Stimulated activated CD8-positive, alpha-beta memory T cell treated with anti-CD3 and anti-CD28 coated beads, Interleukin-15, amount 100 ng/mL, for 4 hours (primary cell): ENCODE measurements at regions not wholly inside any gene's neighbourhood (a gene's known extent, or its start where the extent isn't known, plus 50 kb on each side); places are given as distances from the start of the nearest gene placed in this dataset.
"Not testable (repeated sequence)": the region's sequence is repeated elsewhere in the genome, so short reads cannot be mapped to it uniquely, and the experiment has no call there.

Experiments used
- DNase-seq, 2 donors: peaks; one replicate each; pipeline ENCODE4 v3.0.0-alpha.2; 2020; ENCODE audit warnings: low read depth in 2 of 2

DNA sequence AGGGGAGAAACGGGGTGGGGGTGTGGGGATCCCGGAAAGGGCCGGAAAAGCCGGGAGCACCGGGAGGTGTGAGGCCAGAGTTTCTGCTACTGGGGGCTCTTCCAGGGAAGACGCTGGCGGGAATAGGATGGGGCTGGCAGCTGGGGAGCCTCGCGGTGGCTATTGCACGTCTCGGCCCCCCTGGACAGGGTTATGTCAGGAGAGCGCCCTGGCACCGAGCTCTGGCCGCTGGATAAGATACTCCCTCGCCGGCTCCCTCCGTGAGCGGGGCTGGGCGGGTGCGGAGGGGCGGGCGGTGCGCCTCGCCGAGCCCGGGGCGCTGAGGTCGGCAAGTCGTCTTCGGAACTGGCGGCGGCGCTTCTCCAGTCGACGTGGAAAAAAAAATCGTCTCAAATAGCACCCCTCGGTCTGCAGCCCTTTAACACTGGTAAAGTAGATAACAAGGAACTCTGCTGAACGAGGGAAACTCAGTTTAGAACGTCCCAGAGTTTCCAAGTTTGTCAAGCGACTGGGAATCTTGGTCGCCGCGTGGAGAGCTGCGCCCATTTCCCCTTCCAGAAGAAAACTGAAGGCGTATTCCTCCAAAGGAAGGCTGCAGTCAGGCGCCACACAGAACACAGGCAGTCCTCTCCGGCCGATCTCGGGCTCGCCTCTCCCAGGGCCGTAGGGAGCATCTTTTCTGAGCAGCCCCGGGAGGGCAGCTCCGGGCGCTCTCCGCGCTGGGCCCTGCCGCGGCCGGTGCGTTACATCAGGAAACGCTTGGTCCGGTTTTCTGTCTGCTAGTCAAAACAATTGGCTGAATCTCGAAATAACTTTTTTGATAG, 115.1 kb downstream of the KCNRG start:
- no peak for DNase-seq

DNA sequence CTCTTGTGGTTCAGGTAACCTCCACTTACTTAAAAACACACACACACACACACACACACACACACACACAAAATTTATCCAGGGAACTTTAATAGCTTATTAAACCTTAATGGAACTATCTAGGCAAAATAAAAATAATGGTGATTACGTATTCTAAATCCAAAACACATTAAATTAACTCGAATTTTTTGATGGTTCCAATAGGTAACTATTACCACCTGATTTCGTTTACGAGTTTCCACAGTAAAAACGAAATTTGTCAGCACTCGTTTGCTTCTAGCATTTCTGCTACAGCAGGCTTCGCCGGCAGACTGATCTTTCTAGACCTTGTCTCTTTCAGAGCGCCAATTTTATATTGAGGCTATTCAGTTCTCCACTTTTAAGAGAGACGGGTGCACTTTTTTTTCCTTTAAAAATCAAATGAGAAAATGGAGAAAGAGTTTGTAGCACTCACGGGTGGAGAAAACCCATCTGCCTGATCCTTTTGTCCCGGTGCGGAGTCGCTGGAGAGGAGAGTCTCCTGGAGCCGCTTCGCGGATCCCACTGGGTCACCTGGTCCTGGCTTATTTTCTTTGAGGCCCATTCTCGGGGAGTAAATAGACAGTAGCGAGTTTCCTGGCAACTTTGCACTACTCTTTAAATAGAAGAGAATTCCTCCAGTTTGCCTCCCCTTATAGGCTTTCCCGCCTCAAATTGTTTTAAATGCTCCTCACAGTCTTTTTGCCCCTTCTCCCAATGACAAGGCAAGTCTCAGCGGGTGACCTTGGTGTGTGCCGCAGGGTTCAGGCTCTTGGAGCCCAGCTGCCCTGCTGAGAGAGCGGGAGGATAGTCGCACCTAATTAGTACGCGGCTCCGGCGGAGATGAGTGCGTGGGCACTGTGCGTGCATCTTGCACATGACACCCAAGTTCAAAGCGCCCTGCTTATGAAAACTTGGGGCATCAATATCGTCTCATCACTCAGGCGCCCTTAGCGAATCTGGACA, 117.0 kb downstream of the KCNRG start:
- no peak for DNase-seq

DNA sequence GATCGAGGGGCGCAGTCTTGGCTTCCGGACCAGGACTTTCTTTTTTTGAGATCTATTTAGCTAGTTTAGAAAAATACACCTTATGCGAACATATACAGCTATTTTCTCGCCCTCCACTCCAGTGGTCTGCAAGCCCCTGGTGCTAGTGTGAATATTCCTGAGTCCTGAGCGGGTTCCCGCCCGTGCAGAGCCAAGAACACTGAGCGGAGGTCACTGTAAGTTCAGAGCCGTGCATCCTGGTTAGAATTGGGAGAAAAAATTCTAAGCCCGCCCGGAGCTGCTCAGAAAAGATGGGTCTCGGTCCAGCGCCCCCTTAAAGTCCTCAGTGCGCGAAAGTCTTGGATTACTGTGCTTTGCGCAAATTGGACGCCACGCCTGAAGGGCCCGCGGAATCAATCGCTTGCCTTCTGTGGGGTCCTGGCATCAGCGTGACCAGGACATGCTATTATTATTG, 117.7 kb downstream of the KCNRG start:
- no peak for DNase-seq

DNA sequence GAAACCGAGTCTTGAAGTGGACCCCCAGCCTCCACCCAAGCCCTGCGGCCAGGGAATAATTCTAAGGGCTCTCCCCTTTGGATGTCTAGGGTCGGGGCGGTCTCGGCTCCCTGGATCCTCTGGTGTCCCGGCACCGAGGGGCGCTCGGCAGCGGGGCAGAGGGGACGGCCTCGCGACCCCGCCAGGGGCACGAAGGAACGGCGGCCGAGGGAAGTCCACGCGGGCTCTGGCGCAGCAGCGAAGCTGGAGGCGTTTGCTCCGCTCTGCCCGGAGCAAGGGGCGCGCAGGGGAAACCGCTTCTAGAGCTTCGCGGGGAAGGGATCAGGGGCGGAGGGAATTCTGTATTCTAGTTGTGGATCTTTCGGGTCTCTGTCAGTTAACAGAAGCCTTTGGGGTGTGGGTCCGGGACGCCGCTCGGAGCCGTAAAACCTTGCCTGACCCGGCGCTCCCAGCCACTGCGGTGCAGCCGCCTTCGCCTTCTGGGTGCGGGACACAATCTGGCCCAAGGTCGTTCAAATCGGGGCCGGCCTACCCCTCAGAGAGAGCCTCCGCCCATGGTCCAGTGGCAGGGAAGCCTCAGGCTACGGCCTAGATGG, 118.2 kb downstream of the KCNRG start:
- DNase-seq: no peak

DNA sequence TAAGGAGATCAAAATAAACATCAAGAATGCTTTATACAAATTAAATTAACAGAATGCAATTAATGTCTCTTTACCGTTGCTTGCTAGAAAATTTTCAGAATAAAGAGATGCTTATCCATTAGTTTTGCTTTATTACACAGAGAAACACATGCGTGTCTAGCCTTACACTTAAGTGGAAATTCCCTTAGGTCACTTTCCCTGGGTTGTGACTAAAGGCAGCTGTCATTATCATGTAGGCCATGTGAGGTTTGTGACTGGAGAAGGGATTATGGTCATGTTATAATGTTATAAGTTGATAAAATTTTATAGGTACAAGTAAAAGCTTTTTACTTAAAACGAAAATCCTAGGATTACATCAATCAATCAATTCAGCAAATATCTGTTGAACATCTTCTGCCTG, 121.0 kb downstream of the KCNRG start:
- DNase-seq: no peak

DNA sequence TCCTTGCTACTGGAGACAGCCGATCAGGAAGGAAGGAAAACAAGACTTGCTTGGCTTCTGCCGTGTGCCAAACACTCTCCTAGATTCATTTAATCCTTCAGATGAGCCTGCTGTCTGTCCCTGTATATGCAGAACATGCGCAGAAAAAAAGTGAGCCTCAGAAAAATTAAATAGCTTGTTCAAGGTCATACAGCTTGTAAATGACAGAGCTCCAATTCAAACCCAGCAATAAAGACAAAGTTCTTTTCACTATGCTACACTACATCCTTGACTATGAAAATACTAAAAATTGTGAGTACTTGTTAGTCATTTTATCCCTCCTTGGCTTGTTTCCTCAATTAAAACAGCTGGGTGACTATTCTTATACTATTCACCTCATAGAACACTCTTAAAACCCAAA, 121.4 kb downstream of the KCNRG start:
- no peak for DNase-seq

DNA sequence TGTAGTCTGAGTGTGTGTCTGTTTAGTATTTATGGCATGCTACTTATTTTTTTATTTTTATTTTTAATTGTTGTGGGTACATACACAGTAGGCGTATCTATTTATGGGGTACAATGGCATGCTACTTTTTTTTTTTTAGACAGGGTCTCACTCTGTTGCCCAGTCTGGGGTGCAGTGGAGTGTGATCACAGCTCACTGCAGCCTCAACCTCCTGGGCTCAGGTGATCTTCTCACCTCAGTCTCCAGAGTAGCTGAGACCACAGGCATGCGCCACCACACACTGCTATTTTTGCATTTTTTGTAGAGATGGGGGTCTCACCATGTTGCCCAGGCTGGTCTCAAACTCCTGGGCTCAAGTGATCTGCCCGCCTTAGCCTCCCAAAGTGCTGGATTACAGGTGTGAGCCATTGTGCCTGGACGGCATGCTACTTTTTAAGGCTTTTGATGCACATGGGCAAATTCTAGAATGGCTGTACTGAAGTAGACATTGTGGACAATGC, 124.2 kb downstream of the KCNRG start:
- DNase-seq: not testable (repeated sequence)

DNA sequence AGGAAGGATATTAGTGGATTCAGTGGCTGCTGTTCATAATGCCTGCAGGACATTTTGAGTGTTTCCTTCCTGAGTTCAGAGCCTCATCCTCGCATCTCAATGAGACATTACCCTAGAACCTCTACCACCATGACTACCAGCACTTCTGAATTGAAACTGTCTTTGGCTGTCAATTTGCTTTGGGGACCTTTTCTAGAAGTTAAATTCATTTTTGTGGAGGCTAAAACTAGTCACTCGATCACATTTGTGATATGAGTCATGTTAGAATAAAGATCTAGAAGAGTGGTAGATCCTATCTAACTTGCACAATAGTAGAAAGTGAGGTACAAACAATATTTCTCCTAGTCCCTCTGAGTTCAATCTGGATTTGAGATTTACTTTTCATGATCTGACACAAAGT, 124.9 kb downstream of the KCNRG start:
- no peak for DNase-seq

DNA sequence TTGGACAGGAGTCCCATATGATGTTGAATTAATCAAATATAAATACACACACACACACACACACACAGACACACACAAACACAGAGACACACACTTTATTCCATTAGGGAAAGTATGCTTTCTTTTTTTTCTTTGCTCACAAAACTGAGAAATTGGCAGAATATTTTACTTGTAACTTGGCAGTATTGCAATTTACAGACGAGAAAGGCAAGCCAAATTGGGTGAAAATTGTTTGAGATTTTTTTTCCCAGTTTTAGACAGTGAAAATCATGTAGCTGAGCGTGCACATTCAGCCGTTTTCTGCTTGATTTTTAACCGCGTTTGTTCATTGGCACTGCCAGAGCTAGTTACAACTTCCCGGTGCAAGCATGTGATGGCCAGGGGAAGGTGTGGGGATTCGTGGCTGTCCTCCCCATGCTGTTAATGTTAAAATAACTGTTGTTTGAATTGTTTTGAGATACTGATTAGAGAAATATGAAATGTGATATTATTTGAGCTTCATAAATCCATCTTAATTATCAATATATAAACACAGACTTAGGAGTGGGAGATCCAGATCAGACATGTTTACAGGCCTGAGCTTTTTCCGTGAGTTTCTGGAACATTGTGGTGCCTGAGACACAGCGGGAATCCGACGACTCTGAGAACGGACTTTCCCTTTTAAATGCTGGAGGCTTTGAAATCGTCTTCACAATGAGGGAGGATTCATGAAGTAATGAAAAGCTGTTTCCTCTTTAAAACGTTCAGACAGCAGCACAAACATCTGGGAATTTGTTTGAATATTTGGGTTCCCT, 125.5 kb downstream of the KCNRG start:
- no peak for DNase-seq

DNA sequence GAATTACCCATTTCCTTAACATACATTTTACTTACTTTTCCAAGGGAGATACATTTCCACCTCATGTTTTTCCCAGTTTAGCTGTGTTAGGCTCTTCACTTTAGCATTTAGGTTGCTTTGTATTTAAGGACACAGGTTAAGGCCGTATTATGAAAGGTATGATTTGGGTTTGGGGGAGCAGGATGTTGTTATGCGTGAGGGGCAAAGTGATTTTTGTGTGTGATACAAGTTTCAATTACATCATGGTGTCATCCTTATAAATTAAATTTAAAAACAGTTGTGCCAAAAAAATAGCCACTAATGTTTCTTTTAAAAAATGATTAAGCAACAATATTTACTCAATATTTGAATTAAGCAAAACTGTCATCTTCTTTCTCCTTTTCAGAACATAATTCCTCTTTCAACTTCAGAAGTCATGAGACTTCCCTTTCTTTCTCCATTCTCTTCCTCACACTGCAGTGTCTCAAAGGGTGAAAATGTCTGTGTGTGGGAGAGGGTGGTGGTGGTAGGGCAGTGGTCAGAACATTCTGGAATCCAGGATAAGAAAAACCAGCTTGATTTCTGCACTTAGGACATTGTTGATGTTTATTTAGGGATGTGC, 126.2 kb downstream of the KCNRG start:
- no peak for DNase-seq

DNA sequence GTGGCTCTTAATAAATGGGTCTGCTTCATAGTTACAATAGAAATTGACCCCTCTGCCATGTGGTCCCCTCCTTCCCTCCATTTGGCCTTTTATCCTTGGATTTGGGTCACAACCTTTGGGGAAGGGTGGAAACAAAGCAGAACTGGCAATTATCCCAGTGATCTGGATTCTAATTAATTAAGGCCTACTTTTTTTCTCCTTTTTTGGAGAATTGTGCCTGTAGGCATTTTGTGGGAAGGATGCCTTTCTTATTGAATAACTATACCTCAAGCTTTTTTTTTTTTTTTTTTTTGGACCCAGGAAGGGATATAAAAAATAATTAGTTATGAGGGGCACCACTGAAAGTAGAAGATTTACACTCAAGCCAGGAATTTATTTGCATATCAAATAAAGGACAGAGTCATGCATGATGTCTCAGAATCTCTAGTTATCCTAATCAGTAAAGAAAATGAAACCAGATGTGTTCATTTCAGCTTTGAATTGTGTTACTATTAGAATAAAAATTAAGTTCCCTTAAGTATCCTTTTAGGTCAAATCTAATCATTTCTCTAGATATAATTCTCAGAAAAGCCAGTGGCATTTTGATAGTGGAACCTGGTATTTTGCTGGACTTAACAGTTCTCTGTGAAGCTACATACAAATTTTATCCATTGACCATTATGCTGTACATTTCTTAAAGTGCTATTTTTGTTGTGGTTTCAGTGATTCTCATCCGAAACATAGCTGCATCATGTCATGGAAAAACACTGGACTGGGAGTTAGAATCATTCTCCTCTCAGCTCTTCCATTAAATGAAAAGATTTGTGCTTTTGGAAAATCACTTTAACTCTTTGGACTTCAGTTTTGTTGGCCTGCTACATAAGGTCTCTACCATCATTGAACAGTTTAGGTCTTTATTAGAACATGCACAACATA, 129.3 kb downstream of the KCNRG start:
- DNase-seq: no peak

DNA sequence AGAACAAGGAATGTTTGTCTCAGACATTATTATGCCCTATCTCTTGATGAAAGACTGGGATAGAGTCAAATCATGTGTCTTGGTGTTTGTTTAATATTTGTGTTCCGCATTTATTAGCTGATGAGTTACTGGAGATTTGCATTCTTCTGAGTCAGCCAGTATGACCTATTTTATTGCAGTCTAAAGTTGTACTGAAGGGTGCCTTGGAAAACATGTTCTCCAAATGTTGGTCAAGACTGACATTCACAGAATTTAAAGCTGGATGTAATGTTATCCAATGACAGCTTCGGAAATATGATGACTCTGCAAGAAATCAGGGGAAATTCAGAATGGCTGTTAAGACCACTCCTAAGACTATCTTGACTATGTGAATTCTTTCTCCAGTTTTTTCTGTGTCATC, 134.0 kb downstream of the KCNRG start:
- no peak for DNase-seq

DNA sequence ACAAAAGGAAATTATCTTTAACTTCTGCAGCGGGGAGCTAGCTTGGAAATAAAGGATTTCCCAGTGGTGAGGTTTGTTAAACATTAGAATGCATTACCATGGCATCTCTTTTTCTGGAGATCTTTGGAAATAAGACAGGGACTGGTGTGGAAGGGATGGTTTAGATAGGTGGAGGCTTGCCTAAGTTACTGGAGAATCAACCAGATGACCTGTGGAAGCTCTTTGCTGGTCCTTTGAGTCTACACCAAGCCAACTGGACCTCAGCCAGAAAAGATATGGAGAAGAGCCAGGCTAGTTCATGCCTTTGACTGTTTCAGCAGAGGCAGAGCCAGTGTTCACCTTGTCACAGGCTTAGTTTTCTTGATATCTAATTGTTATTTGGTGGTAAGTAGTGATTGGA, 134.7 kb downstream of the KCNRG start:
- DNase-seq: no peak

DNA sequence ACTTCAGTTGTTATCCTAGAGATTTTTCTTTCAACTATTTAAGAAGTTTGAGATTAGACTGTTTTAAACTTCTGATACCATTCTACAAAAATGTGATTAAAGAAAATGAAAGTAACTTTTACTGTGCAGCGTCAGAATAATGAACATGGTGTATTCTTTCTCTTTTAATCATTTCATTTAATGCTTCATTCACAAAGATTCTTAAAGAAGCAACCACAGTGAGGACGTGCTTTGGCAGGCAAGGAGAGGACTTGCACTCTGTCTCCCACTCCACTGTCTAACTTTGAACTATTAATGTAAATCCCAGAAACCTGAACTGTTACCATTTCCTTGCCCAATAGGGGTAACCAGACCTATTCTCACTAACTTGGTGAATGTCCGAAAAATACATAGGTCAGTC, 137.0 kb downstream of the KCNRG start:
- no peak for DNase-seq

DNA sequence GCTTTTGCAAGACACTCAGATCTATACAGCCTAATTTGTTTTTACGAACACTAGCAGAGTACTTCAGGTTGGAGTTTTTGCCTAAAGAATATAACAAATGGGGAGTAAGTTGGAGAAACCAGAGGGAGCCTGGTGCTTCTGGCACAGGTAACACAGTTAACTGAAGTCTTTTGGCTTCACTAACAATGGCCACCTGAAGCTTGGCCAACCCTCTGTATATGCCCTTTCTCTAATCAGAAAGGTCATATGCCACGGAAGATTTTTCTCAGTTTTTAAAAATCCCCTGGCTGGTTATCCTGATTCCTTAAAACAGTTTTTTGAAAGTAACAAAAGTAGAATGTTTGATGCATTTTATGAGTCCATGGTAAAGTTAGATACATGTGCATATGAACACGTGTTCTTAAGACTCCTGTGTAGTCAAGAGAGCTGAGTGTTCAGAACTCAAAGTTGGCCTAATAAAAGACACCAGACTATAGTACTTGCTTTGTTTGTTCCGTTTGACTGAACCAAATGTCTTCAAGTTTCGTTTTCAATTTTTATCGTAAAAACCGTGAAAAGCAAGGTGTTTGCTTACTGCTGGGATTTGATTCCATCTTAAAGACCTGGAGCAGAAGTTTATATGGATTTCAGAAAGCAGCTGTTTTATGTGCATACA, 137.5 kb downstream of the KCNRG start:
- no peak for DNase-seq

DNA sequence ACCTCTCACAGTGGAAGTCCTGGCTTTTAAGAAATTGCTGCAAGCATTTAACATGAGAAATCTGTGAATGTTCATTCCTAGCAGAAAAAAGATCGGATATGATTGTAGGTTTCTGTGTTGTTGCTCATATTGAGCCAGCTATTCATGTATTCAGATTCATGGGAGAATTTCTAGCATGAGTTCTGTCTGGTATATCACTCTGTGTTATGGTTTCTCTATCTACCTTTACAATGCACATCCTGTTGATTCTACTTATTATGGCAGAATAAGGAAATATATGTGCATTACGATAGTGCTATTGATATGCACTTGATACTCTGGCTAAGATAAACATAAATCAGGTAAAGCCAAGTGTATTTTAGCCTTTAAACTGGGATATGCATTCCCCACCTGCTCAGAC, 138.2 kb downstream of the KCNRG start:
- no peak for DNase-seq

DNA sequence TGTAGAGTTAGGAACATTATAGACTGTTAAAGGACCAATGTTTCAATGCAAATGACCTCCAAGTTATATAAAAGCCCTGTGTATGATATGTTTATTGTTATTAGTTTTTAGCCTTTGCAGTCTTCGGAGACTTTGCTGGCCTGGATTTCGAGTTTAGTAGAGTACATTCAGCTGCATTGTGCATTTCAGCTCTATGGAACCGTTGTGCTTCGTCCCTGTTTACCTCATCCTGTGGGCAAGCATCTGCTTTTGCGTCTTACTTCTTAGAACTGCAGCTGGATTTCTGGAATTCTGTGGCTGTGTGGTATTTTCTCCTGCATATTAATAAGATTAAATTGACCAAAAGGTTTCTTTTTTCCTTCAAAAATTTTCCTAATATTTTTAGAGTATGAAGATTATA, 138.6 kb downstream of the KCNRG start:
- DNase-seq: no peak

DNA sequence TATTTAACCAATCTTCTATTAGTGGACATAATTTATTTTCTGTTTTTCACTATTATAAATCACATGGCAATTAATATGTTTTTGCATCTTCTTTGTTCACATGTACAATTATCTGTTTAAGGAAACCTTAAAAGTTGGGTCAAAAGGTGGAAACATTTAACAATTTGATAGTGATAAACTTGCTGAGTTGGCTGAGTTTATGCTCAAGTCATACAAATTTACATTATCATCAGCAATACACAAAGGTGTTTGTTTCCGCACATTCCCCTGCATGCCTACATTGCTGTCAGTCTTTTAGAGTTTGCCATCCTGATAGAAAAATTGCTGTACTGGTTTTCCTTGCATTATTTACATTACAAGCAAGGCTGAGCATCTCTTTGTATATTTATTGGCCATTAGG, 139.5 kb downstream of the KCNRG start:
- DNase-seq: no peak

DNA sequence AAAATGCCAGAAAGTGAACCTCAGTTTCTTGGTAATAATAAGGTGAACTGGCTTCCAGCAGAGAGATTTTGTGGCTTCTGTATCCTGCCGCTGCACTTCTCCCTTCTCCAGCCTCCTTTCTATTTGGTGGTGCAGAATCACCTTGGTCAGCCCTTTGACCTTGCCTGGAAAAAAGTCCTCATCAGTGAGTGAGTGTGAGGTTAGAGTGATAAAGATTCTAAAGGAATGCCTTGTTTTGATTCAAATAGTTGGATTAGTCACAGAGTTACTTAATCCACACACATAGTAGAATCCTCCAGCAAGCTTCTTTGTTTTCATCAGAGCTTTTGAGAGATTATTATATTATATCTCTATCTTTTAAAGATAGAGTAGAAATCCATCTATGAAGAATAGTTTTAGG, 140.9 kb downstream of the KCNRG start:
- no peak for DNase-seq
